Lung (tissue), 11 donors: ENCODE measurements at regions not wholly inside any gene's neighbourhood (a gene's known extent, or its start where the extent isn't known, plus 50 kb on each side); places are given as distances from the start of the nearest gene placed in this dataset.
A peak's percentile ranks its signal among the peaks of the same experiment; 100 is the strongest.

Experiments
- ATAC-seq: fragments of 200-7000 bp; cut with Tn5 transposase; one replicate; pipeline ENCODE4 v1.9.1; 2020; ENCODE audit warnings: moderate number of reproducible peaks; ENCODE audit not compliant: insufficient read depth, low FRiP score
- DNase-seq, 3 donors: peaks; one replicate each; pipeline ENCODE4 v3.0.0-alpha.2; 2013 to 2017
- H3K27ac ChIP-seq, 2 donors: one replicate each; pipeline ENCODE4 v1.5.1; 2013; ENCODE audit warnings: mild to moderate bottlenecking in 2 of 2, moderate library complexity in 2 of 2, control low read depth in 1 of 2, inconsistent platforms in 1 of 2, low read depth in 1 of 2, low read length in 1 of 2
- H3K27me3 ChIP-seq, 3 donors: one replicate each; pipeline ENCODE4 v1.5.1; 2013; ENCODE audit warnings: low read length in 2 of 3; ENCODE audit not compliant: control insufficient read depth in 3 of 3, insufficient read depth in 3 of 3
- H3K36me3 ChIP-seq, 4 donors: one replicate each; pipeline ENCODE4 v1.5.1; 2013; ENCODE audit warnings: low read length in 4 of 4, mild to moderate bottlenecking in 1 of 4, moderate library complexity in 1 of 4; ENCODE audit not compliant: control insufficient read depth in 4 of 4, insufficient read depth in 4 of 4
- H3K4me1 ChIP-seq, 5 donors: one replicate each; pipeline ENCODE4 v1.5.1; 2013; ENCODE audit warnings: low read length in 5 of 5, mild to moderate bottlenecking in 2 of 5, moderate library complexity in 1 of 5; ENCODE audit not compliant: control insufficient read depth in 5 of 5, insufficient read depth in 5 of 5
- H3K4me3 ChIP-seq: one replicate; pipeline ENCODE4 v1.5.1; 2013; ENCODE audit warnings: mild to moderate bottlenecking, control low read depth, moderate library complexity
- H3K9ac ChIP-seq, 2 donors: one replicate each; pipeline ENCODE4 v1.5.1; 2013; ENCODE audit warnings: low read length in 2 of 2, control low read depth in 1 of 2; ENCODE audit not compliant: insufficient read depth in 1 of 2
- H3K9me3 ChIP-seq, 4 donors: one replicate each; pipeline ENCODE4 v1.5.1; 2013; ENCODE audit warnings: low read length in 3 of 4, mild to moderate bottlenecking in 1 of 4, moderate library complexity in 1 of 4; ENCODE audit not compliant: control insufficient read depth in 4 of 4, insufficient read depth in 3 of 4
- WGBS, 2 donors: extraction: QIAGEN DNeasy Blood & Tissue Kit; methylation state at CpG; one replicate each; pipeline ENCODE4 v1.1.7; 2013; 5-methylcytosine and 5-hydroxymethylcytosine counted together
- TF ChIP-seq, protein P1 (sequence below): IDR thresholded peaks from 2 replicates; pipeline ENCODE4 v1.5.1; 2012; ENCODE audit warnings: mild to moderate bottlenecking; ENCODE audit errors: control extremely low read depth, extremely low read depth
- donor health status: control.
- donor health status: control.
- donor health status: Bipolar disorder and iron deficiency.
- donor health status: healthy.
- donor health status: DM: yes; HTN: yes; CAD: no.

DNA sequence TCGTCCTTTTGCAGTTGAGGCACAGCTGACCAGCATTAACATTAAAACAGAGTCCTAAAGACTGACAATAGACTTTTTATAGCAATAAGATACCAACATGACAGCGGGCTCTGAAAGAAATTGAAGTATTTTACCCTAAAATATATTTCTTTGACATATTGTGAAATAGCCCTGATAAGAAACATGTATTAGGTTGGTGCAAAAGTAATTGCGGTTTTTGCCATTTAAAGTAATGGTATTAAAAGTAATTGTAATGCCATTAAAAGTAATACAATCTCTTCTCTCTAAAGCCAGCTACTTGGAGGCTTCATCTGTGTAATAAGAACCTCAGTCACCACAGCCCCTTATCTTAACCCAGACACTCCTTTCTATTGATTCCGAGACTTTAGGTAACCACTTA lies 394.6 kb downstream of the PREX1 start:
- no peak for ATAC-seq
- 85 to 93% methylated on average over 4 of the region's 4 CpGs for WGBS, 2 donors
- Histone ChIP-seq H3K9me3 (peaks cover 0 to 5% (median 1%) of the 10 kb centered on the region in 4 donors), H3K4me1 (peaks cover 0 to 5% (median 0%) of the 10 kb centered on the region in 5 donors), H3K9ac (no peak overlapping the region), H3K36me3 (no peaks in the 10 kb centered on the region), H3K27ac (no peak overlapping the region), H3K27me3 (peaks cover 0 to 5% (median 3%) of the 10 kb centered on the region in 3 donors), H3K4me3 (no peak overlapping the region)
- DNase-seq, result no peak
- TF ChIP-seq, protein P1, sequence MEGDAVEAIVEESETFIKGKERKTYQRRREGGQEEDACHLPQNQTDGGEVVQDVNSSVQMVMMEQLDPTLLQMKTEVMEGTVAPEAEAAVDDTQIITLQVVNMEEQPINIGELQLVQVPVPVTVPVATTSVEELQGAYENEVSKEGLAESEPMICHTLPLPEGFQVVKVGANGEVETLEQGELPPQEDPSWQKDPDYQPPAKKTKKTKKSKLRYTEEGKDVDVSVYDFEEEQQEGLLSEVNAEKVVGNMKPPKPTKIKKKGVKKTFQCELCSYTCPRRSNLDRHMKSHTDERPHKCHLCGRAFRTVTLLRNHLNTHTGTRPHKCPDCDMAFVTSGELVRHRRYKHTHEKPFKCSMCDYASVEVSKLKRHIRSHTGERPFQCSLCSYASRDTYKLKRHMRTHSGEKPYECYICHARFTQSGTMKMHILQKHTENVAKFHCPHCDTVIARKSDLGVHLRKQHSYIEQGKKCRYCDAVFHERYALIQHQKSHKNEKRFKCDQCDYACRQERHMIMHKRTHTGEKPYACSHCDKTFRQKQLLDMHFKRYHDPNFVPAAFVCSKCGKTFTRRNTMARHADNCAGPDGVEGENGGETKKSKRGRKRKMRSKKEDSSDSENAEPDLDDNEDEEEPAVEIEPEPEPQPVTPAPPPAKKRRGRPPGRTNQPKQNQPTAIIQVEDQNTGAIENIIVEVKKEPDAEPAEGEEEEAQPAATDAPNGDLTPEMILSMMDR, result no peak

DNA sequence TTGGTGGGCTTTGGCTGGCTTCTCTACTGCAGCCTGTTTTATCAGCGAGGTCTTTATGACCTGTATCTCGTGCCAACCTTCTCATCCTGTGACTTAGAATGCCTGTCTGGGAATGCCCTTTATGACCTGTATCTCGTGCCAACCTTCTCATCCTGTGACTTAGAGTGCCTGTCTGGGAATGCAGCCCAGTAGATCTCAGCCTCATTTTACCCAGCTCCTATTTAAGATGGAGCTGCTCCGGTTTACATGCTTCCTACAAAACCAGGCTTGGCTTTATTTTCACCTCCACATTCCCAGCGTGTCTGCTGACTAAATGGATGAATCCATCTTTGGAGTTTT lies 395.3 kb downstream of the PREX1 start:
- peaks cover 0 to 5% (median 0%) of the 10 kb centered on the region in 5 donors for H3K4me1 ChIP-seq
- no peak overlapping the region for H3K9ac ChIP-seq
- H3K4me3 ChIP-seq, result no peak overlapping the region
- ATAC-seq (no peak), DNase-seq (no peak)
- 81 to 86% methylated on average over 5 of the region's 5 CpGs for whole genome bisulfite sequencing, 2 donors
- TF ChIP-seq, protein P1, result no peak
- no peaks in the 10 kb centered on the region for H3K36me3 ChIP-seq
- H3K27ac ChIP-seq, result no peak overlapping the region
- H3K27me3 ChIP-seq, result peaks cover 0 to 5% (median 3%) of the 10 kb centered on the region in 3 donors
- H3K9me3 ChIP-seq, result no peaks in the 10 kb centered on the region

DNA sequence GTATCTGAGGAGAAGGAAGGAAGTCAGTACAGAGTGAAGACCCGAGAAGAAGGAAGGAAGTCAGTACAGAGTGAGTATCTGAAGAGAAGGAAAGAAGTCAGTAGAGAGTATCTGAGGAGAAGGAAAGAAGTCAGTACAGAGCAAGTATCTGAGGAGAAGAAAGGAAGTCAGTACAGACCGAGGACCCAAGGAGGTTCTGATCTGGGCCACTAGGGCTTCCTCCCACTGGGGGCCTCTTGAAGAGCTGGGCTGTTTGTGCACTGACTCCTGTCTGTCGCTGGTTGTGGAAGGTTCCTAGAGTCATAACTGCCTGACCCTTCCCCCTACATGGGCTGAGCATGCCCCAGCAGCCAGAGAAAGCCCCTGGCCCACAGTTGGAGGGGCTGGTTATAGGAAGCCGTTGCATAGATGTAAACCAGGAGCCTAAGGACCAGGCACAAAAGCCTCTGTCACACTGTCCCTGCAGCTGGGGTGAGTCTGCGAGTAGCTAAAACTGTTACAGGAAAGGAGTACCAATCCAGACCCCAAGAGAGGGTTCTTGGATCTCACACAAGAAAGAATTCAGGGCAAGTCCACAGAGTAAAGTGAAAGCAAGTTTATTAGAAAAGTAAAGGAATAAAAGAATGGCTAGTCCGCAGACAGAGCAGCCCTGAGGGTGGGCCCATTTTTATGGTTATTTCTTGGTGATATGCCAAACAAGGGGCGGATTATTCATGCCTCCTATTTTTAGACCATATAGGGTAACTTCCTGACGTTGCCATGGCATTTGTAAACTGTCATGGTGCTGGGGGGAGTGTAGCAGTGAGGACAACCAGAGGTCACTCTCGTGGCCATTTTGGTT lies 395.9 kb downstream of the PREX1 start:
- Histone ChIP-seq H3K9me3 (no peaks in the 10 kb centered on the region), H3K27ac (no peak overlapping the region), H3K36me3 (no peaks in the 10 kb centered on the region), H3K4me3 (no peak overlapping the region), H3K27me3 (peaks cover 0 to 5% (median 0%) of the 10 kb centered on the region in 3 donors), H3K4me1 (peaks cover 0 to 5% (median 0%) of the 10 kb centered on the region in 5 donors), H3K9ac (no peak overlapping the region)
- TF ChIP-seq, protein P1, result no peak
- WGBS, 2 donors, result 67 to 69% methylated on average over 9 of the region's 9 CpGs
- peak in 1 of 3 donors; percentile 16 for DNase-seq
- no peak for ATAC-seq

DNA sequence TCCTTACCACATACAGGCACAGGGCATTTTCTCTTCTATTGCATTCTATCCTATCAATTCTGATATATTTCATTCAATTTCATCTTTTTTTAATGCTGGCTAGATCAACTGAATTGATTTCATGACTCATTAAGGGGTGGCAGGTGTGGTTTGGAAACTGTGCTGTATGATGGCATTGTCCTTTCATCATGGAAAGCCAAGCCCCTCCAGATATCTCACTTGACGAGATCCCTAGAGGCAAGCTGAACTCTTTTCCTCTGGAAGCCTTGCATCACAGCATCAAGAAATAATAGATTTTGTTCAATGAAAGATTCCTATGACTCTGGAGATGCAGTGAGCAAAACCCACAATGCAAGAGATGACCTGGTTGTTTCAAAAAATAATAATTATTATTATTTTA lies 401.2 kb downstream of the PREX1 start:
- no peak for ATAC-seq
- Histone ChIP-seq H3K4me1 (no peaks in the 10 kb centered on the region), H3K9ac (no peak overlapping the region), H3K4me3 (no peak overlapping the region), H3K27me3 (peaks cover 0 to 6% (median 4%) of the 10 kb centered on the region in 3 donors), H3K9me3 (peaks cover 0 to 2% (median 0%) of the 10 kb centered on the region in 4 donors), H3K36me3 (no peaks in the 10 kb centered on the region), H3K27ac (no peak overlapping the region)
- 69 to 80% methylated on average over 1 of the region's 1 CpG for WGBS, 2 donors
- TF ChIP-seq, protein P1, result no peak
- DNase-seq, result no peak
